Esophagus muscularis mucosa (tissue), 3 donors: ENCODE measurements at regions not wholly inside any gene's neighbourhood (a gene's known extent, or its start where the extent isn't known, plus 50 kb on each side); places are given as distances from the start of the nearest gene placed in this dataset.

Experiments used
- EP300 ChIP-seq: sonication (generic); formaldehyde crosslinking; IDR thresholded peaks from one replicate; pipeline ENCODE4 v1.6.1; 2017; ENCODE audit warnings: antibody characterized with exemption
- POLR2AphosphoS5 ChIP-seq, 2 donors: sonication (generic); formaldehyde crosslinking; IDR thresholded peaks; one replicate each; pipeline ENCODE4 v1.6.1; 2017; ENCODE audit warnings: antibody characterized with exemption in 2 of 2

DNA sequence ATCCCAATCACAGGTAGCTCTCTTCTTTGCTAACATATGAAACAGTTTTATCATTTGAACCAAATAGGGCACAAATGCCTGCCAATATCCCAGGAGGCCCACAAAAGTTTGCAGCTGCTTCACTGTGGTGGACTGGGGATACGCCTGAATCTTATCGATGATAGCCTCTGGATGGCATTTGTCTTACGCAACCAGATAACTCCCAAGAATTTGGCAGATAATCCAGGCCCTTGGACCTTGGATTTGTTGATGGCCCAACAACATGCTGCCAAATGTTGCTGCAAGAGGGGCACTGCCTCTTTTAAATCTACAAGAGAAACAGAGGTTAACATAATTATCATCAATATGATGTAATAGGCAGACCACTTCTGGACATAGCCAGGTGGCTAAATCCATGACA lies 587.1 kb upstream of the LRRTM4 start:
- TF ChIP-seq EP300 (no peak), POLR2AphosphoS5 (IDR thresholded peaks at IDR 0.05) (no peak)
